IPS-20b (cell line): ENCODE measurements at regions not wholly inside any gene's neighbourhood (a gene's known extent, or its start where the extent isn't known, plus 50 kb on each side); places are given as distances from the start of the nearest gene placed in this dataset.
"Not testable (repeated sequence)": the region's sequence is repeated elsewhere in the genome, so short reads cannot be mapped to it uniquely, and the experiment has no call there.

Source experiments
- H3K27ac ChIP-seq: one replicate; pipeline ENCODE4 v1.5.1; 2013; ENCODE audit warnings: low read length
- H3K27me3 ChIP-seq: 2 replicates; pipeline ENCODE4 v1.6.1; 2013; ENCODE audit warnings: mild to moderate bottlenecking, low read length, inconsistent platforms; ENCODE audit not compliant: insufficient read depth
- H3K36me3 ChIP-seq: 2 replicates; pipeline ENCODE4 v1.6.1; 2013; ENCODE audit warnings: low read depth, mild to moderate bottlenecking, inconsistent platforms, low read length, moderate library complexity; ENCODE audit not compliant: insufficient read depth
- H3K4me1 ChIP-seq: 2 replicates; pipeline ENCODE4 v1.6.1; 2013; ENCODE audit warnings: mild to moderate bottlenecking, control low read depth, inconsistent platforms, low read length, moderate library complexity; ENCODE audit not compliant: insufficient read depth
- H3K4me3 ChIP-seq: 2 replicates; pipeline ENCODE4 v1.5.1; 2013; ENCODE audit warnings: mild to moderate bottlenecking, low read length, inconsistent platforms
- H3K9ac ChIP-seq: 2 replicates; pipeline ENCODE4 v1.6.1; 2013; ENCODE audit warnings: low read depth, mild to moderate bottlenecking, inconsistent platforms, low read length, moderate library complexity
- H3K9me3 ChIP-seq: 2 replicates; pipeline ENCODE4 v1.6.1; 2013; ENCODE audit warnings: mild to moderate bottlenecking, low read depth, low read length, inconsistent platforms; ENCODE audit not compliant: insufficient read depth

DNA sequence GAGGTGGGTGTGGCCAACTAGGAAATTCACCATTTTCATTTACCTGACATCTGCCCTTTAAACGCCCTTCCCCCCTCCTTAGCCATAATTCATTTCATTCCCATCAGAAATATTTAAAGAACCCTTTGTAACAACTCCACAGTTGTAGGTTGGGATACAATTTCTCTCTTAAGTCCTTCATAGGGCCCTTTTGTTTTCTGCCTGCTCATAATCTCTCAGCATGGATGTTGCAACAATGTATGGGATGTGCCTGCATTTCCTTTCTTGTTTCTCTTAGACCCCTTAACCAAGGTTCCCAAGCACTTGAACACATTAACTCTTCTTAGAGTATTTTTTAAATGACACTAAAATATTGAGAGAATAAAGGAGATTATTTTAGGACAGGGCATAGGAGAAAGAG, 51.7 kb upstream of the MYO10 start:
- Histone ChIP-seq H3K27me3 (no peaks in the 10 kb centered on the region), H3K4me3 (no peak overlapping the region), H3K9me3 (no peaks in the 10 kb centered on the region), H3K27ac (no peak overlapping the region), H3K4me1 (no peaks in the 10 kb centered on the region), H3K36me3 (no peaks in the 10 kb centered on the region), H3K9ac (no peak overlapping the region)

DNA sequence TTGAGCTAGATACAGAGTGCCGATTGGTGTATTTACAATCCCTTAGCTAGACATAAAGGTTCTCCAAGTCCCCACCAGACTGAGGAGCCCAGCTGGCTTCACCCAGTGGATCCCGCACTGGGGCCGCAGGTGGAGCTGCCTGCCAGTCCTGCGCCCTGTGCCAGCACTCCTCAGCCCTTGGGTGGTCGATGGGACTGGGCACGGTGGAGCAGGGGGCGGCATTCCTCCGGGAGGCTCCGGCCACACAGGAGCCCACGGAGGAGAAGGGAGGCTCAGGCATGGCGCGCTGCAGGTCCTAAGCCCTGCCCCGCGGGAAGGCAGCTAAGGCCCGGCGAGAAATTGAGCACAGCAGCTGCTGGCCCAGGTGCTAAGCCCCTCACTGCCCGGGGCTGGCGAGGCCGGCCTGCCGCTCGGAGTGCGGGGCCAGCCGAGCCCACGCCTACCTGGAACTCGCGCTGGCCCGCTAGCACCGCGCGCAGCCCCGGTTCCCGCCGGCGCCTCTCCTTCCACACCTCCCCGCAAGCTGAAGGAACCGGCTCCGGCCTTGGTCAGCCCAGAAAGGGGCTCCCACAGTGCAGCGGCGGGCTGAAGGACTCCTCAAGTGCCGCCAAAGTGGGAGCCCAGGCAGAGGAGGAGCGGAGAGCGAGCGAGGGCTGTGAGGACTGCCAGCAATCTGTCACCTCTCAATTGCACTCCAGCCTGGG, 54.9 kb upstream of the MYO10 start:
- not testable (repeated sequence) for H3K4me1 ChIP-seq, H3K27ac ChIP-seq, H3K9me3 ChIP-seq, H3K9ac ChIP-seq, H3K36me3 ChIP-seq, H3K4me3 ChIP-seq, H3K27me3 ChIP-seq

DNA sequence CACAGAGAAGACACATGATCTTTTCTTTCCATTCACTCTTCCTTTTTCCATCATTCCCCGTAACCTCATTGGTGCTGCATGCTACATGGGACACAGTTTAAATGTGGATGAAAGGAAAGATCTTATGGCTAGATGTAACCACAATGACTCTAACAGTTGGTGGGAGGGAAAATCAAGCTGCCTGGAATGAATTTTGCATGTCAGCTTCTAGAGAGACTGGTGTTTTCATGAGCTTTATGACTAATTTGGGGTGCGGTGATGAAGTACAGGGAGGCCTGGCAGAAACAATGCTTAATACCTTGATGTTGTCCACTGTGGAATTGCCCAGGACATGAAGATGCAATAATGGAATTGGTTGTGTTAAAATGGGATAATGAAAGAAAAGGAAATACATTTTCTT, 55.9 kb upstream of the MYO10 start:
- Histone ChIP-seq H3K4me3 (no peak overlapping the region), H3K9ac (no peak overlapping the region), H3K4me1 (no peaks in the 10 kb centered on the region; the same call in 1 of the 2 replicates), H3K27ac (no peak overlapping the region), H3K9me3 (no peaks in the 10 kb centered on the region), H3K27me3 (peaks cover 5% of the 10 kb centered on the region; the same call in 1 of the 2 replicates), H3K36me3 (no peaks in the 10 kb centered on the region)

DNA sequence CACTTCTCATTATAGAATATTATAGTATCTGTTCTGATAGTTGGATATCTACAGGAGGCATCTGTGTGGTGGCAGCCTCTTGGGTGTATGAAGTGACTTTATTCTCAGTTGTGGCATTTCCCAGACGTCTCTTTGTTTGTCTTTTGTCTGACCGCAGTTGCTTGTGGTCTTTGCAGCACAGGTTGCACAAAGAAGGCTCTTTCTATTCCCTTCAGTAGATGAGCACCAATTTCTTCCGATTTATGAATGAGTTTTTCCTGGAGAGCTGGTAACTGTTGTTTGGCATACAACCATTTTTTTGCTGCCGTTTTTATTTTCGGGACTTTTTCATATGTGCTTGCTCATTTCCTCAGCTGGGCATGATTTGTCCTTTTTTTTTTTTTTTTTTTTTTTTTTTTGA, 56.4 kb upstream of the MYO10 start:
- Histone ChIP-seq H3K9ac (no peak overlapping the region), H3K36me3 (no peaks in the 10 kb centered on the region), H3K27me3 (peaks cover 5% of the 10 kb centered on the region; the same call in 1 of the 2 replicates), H3K27ac (no peak overlapping the region), H3K4me1 (no peaks in the 10 kb centered on the region; the same call in 1 of the 2 replicates), H3K9me3 (no peaks in the 10 kb centered on the region), H3K4me3 (no peak overlapping the region)

DNA sequence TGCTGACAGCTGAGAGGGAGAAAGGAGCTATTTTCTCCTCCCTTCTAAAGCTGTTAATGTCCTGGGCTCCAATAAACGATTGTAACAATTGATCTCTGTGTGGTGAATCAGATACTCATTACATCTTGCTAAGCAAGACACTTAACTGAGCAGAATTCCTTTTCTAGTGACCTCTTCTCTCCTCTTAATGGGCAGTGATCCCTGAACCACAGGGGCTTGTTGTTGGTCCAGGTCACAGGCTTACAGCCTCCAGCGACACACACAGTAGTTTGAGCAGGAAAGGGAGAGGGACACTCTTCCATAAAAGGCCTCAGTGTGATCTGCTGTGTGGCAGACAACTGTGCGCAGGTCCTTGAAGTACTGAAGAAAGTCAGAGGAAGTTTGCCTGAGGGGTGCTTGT, 58.5 kb upstream of the MYO10 start:
- Histone ChIP-seq H3K4me3 (no peak overlapping the region), H3K27me3 (peaks cover 5% of the 10 kb centered on the region; the same call in 1 of the 2 replicates), H3K27ac (no peak overlapping the region), H3K36me3 (no peaks in the 10 kb centered on the region), H3K9me3 (no peaks in the 10 kb centered on the region), H3K9ac (no peak overlapping the region), H3K4me1 (no peaks in the 10 kb centered on the region; the same call in 1 of the 2 replicates)

DNA sequence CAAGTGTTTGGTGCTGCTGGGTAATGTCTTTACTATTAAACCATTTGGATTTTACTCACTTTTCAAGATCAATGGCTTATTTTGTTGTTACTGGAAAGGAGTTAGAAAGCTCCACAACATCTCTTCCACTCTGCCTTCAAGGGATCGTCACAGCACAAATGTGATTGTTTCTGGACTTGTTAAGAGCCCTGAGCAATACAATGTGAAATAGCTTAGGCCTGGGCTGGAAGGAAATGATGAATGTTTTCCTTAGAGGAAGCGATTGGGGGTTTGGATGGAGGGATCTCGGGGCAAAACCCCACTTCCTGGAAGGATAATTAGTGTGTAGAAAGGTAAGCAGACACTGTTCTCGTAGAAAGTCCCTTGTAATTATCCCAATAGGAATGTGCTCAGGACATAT, 59.3 kb upstream of the MYO10 start:
- H3K27ac ChIP-seq = no peak overlapping the region
- H3K36me3 ChIP-seq = no peaks in the 10 kb centered on the region
- no peak overlapping the region for H3K4me3 ChIP-seq
- H3K9me3 ChIP-seq = no peaks in the 10 kb centered on the region
- H3K27me3 ChIP-seq = peaks cover 5% of the 10 kb centered on the region; the same call in 1 of the 2 replicates
- H3K9ac ChIP-seq = no peak overlapping the region
- no peaks in the 10 kb centered on the region; the same call in 1 of the 2 replicates for H3K4me1 ChIP-seq

DNA sequence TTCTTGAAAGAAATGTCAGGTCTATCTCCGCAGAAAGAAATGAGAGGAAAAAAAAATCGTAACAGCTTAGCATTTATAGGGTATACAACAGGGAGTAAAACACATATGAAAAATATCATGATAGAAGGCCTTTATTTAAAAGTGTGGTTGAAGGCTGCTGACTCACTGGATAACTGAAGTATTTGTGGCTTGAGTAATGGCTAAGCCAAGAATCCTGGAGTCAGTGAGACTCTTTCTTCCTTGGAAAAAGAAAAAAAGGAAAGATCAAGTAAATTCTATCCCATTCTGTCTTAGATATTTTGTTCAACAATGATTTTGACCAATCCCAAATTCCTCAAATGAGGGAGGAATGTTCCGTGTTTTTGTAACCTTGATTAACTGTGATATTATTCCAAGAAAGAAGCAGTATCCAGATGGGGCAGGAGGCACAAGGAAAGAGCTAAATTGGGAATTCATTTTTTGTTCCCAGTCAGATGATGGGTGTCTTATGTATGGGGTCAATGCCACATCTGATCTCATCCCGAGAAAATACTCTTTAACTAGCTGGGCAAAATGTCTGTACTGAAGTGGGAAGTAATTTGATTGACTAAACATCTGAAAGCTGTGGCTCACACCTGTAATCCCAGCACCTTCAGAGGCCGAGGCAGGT, 64.3 kb upstream of the MYO10 start:
- Histone ChIP-seq H3K36me3 (no peaks in the 10 kb centered on the region), H3K27ac (no peak overlapping the region), H3K4me3 (no peak overlapping the region), H3K27me3 (peaks cover 3% of the 10 kb centered on the region; the same call in 1 of the 2 replicates), H3K9ac (no peak overlapping the region), H3K9me3 (no peaks in the 10 kb centered on the region), H3K4me1 (no peaks in the 10 kb centered on the region)

DNA sequence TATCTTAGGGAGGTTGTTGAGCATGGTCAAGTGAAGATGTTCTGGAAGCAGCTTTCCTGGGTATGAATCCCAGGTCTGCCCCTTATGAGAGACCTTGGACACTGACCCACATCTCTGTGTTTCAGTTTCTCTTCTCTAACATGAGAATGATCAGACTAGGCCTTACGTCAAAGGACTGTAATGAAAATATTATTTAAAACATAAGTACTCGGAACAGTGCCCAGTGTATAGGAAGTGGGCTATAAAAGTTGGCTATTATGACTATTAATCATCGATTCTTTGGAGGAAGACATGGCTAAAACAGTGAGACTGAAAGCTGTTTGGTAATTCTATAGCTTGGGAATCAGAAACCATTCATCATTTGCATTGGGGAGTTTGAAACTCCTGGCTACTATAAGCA, 65.3 kb upstream of the MYO10 start:
- Histone ChIP-seq H3K27ac (no peak overlapping the region), H3K4me3 (no peak overlapping the region), H3K9ac (no peak overlapping the region), H3K4me1 (no peaks in the 10 kb centered on the region), H3K27me3 (no peaks in the 10 kb centered on the region), H3K36me3 (no peaks in the 10 kb centered on the region), H3K9me3 (no peaks in the 10 kb centered on the region)

DNA sequence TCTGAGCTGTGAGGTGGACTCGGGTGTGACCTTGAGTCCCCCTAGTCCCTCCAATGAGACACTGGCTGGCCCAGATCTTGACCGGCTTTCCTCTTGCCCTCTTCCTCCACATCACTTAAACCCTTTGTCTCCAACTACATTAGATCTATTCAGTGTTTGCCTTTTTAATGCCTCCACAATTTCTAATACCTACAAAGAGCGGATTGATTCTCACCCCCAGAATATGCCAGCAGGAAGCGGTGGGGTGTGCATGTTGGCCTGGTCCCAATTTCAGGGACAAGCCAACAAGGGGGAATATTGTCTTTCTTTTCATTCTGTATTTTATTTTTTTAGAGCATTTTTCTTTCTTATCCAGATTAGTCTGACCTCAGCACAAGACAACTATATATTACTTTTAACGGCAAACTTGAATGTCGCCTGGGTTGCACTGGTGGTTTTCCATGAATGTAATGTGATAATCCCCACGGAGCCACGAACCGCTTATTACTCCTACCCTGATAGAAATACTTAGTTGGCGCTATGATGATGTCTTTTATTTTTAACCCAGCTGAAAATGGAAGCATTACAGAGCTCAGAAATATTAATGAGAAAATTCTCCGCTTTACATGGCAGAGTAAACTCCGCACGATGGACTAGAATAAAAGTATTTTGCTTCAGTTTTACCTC, 68.5 kb upstream of the MYO10 start:
- H3K27ac ChIP-seq = no peak overlapping the region
- H3K4me1 ChIP-seq = no peaks in the 10 kb centered on the region
- H3K9me3 ChIP-seq = no peaks in the 10 kb centered on the region
- H3K4me3 ChIP-seq = no peak overlapping the region
- no peak overlapping the region for H3K9ac ChIP-seq
- H3K36me3 ChIP-seq = no peaks in the 10 kb centered on the region
- H3K27me3 ChIP-seq = no peaks in the 10 kb centered on the region

DNA sequence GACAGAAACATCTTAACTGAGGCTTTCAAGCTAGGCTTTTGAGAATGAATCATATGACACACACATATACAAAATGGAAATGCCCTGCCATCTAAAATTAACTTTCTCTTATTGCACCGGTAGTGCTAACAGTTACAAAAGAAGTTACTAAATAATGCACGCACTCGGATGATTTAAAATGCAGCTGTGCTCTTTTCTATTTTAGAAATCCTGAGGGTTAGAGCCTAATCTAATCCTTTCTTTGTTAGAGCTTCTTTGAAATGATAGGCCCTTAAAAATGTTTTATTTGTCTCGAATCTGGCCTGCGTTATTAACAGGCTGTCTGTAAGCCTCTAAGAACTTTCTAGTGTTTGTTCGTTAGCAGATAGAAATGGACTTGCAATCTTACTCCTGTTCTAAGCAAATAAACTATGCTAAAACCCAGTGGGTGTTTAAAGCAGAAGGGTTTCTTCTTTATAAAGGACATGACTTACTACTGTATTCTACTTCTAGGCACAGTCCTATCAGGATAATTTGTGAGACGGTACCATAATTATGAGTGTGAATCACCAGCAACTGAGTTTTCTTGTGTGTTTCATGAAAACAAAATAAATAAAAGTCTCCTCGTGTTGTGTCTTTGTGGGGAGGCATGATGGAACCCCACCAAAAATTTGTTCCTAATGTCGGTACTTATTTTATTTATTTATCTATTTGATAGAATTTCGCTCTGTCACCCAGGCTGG, 69.2 kb upstream of the MYO10 start:
- H3K4me1 ChIP-seq = no peaks in the 10 kb centered on the region
- H3K27me3 ChIP-seq = no peaks in the 10 kb centered on the region
- no peaks in the 10 kb centered on the region for H3K9me3 ChIP-seq
- no peaks in the 10 kb centered on the region for H3K36me3 ChIP-seq
- H3K4me3 ChIP-seq = no peak overlapping the region
- no peak overlapping the region for H3K9ac ChIP-seq
- H3K27ac ChIP-seq = no peak overlapping the region

DNA sequence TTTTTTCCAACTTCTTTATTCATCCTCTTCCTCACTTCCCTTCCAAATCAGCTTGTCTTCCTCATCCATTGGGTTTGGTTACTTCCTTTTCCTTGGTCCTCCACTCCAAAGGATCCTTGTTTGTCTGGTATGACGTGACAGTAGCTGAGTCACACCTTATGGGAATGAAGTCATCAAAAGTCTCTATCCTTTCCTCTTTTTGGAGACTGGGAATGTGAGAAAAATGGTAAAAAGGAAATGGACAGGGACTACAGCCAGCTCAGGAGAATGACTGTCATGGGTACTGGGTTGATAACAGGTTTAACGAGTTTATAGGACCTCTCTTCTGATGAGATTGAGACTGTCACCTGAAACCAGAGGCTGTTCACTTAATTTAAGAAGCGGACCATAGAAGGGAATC, 76.2 kb upstream of the MYO10 start:
- Histone ChIP-seq H3K9me3 (no peaks in the 10 kb centered on the region), H3K4me3 (no peak overlapping the region), H3K4me1 (no peaks in the 10 kb centered on the region), H3K27ac (no peak overlapping the region), H3K9ac (no peak overlapping the region), H3K36me3 (no peaks in the 10 kb centered on the region), H3K27me3 (no peaks in the 10 kb centered on the region)
